ENCODE measurements at regions not wholly inside any gene's neighbourhood (a gene's known extent, or its start where the extent isn't known, plus 50 kb on each side); places are given as distances from the start of the nearest gene placed in this dataset.

- TF ChIP-seq CTCF (conservative IDR thresholded peaks at IDR 0.05; ENCODE audit: low read depth, low read length) (no peak), CEBPB (IDR thresholded peaks at IDR 0.05; ENCODE audit: low read depth, low read length) (no peak), NFE2L2 (IDR thresholded peaks at IDR 0.05; ENCODE audit: low read depth, low read length) (no peak), USF2 (IDR thresholded peaks at IDR 0.05; ENCODE audit: low read depth, low read length) (no peak), POLR2A (IDR thresholded peaks at IDR 0.05; ENCODE audit: low read depth, low read length) (no peak), SMC3 (IDR thresholded peaks at IDR 0.05; ENCODE audit: low read depth, low read length) (no peak)
Measured at GRCh38 chr22:48672387-48672786, 1155.3 kb downstream of the BRD1 start.

Data from IMR-90 (cell line).